ENCODE measurements at regions not wholly inside any gene's neighbourhood (a gene's known extent, or its start where the extent isn't known, plus 50 kb on each side); places are given as distances from the start of the nearest gene placed in this dataset.

DNA sequence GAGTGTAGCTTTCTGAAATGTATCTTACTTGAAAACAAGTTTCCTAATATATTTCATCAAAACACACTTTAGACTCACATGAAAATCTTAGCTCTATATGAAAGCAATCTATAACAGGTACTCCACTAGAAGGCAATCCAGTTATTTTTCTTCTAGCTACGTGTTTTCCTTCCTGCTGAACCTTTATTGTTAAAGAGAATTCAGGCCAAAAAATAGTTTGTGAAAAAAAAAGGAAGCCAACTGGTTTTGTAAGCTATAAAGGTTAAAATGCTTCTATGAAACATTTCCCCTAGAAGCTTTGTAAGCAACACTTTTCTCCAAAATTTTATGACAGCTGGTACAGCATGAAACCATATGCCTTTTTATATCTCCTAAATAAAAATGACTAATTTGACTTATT lies 304.7 kb upstream of the DIAPH2 start:
- no peak overlapping the region for H3K9ac ChIP-seq (ENCODE audit: insufficient read depth in 1 of 2, low read length in 2 of 2)
- 29% methylated on average over 1 of the region's 1 CpG for WGBS, 2 donors
- peaks cover 0 to 12% (median 10%) of the 10 kb centered on the region in 3 donors for H3K27me3 ChIP-seq (ENCODE audit: control insufficient read depth in 3 of 3, insufficient read depth in 3 of 3, low read length in 2 of 3)
- no peaks in the 10 kb centered on the region for H3K9me3 ChIP-seq (ENCODE audit: control insufficient read depth in 4 of 4, insufficient read depth in 3 of 4, low read length in 3 of 4)
- DNase-seq (no peak), ATAC-seq (ENCODE audit: insufficient read depth, low FRiP score) (no peak)
- peaks cover 0 to 5% (median 0%) of the 10 kb centered on the region in 5 donors for H3K4me1 ChIP-seq (ENCODE audit: control insufficient read depth in 5 of 5, insufficient read depth in 5 of 5, low read length in 5 of 5)
- H3K4me3 ChIP-seq, result no peak overlapping the region
- TF ChIP-seq, protein P1, sequence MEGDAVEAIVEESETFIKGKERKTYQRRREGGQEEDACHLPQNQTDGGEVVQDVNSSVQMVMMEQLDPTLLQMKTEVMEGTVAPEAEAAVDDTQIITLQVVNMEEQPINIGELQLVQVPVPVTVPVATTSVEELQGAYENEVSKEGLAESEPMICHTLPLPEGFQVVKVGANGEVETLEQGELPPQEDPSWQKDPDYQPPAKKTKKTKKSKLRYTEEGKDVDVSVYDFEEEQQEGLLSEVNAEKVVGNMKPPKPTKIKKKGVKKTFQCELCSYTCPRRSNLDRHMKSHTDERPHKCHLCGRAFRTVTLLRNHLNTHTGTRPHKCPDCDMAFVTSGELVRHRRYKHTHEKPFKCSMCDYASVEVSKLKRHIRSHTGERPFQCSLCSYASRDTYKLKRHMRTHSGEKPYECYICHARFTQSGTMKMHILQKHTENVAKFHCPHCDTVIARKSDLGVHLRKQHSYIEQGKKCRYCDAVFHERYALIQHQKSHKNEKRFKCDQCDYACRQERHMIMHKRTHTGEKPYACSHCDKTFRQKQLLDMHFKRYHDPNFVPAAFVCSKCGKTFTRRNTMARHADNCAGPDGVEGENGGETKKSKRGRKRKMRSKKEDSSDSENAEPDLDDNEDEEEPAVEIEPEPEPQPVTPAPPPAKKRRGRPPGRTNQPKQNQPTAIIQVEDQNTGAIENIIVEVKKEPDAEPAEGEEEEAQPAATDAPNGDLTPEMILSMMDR (IDR thresholded peaks at IDR 0.05; ENCODE audit: control extremely low read depth, extremely low read depth), result no peak
- no peak overlapping the region for H3K27ac ChIP-seq (ENCODE audit: low read depth in 1 of 2, low read length in 1 of 2)
- H3K36me3 ChIP-seq (ENCODE audit: control insufficient read depth in 4 of 4, insufficient read depth in 4 of 4, low read length in 4 of 4), result no peaks in the 10 kb centered on the region

DNA sequence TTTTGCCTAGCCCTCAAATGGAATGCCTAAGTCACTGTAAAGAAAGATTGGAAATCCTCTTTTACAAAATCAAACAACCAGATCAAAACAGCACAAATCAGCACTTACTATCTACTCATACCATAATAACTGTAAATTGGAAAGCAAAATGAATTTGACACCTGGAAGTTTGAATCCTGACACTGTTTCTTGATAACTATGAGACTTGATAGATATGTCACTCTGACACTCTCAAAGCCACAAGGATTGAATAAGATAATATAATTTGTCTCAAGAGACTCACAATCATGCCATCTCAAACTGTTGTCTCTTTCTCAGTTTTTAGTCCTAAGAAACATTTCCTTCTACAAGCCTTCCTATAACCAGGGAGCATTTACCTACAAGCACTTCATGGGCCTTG lies 302.6 kb upstream of the DIAPH2 start:
- TF ChIP-seq, protein P1 (IDR thresholded peaks at IDR 0.05; ENCODE audit: control extremely low read depth, extremely low read depth), result no peak
- Histone ChIP-seq H3K27me3 (ENCODE audit: control insufficient read depth in 3 of 3, insufficient read depth in 3 of 3, low read length in 2 of 3) (peaks cover 0 to 19% (median 14%) of the 10 kb centered on the region in 3 donors), H3K4me1 (ENCODE audit: control insufficient read depth in 5 of 5, insufficient read depth in 5 of 5, low read length in 5 of 5) (no peaks in the 10 kb centered on the region), H3K9me3 (ENCODE audit: control insufficient read depth in 4 of 4, insufficient read depth in 3 of 4, low read length in 3 of 4) (no peaks in the 10 kb centered on the region), H3K4me3 (no peak overlapping the region), H3K9ac (ENCODE audit: insufficient read depth in 1 of 2, low read length in 2 of 2) (no peak overlapping the region), H3K36me3 (ENCODE audit: control insufficient read depth in 4 of 4, insufficient read depth in 4 of 4, low read length in 4 of 4) (no peaks in the 10 kb centered on the region), H3K27ac (ENCODE audit: low read depth in 1 of 2, low read length in 1 of 2) (no peak overlapping the region)
- ATAC-seq (ENCODE audit: insufficient read depth, low FRiP score), result no peak
- DNase-seq, result no peak

DNA sequence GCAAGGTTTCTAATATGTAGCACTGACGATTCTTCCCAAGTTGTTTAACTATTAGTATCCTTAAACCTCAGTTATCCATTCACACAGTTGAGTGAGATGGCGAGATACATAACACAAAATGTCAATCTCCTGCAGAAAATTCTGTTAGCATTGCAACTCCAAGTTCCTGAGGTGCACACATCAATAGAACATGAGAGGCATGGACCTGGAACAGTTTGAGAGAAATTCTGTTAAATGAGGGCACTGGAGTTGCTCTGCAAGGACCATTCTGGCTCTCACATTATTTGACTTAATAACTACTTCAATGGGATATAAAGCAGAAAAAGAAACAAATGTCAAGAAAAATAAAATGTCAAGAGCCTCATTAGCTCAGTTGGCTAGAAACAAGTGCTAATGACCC lies 301.2 kb upstream of the DIAPH2 start:
- no peaks in the 10 kb centered on the region for H3K4me1 ChIP-seq (ENCODE audit: control insufficient read depth in 5 of 5, insufficient read depth in 5 of 5, low read length in 5 of 5)
- 52 to 89% methylated on average over 2 of the region's 2 CpGs for WGBS, 2 donors
- H3K9ac ChIP-seq (ENCODE audit: insufficient read depth in 1 of 2, low read length in 2 of 2), result no peak overlapping the region
- no peak overlapping the region for H3K27ac ChIP-seq (ENCODE audit: low read depth in 1 of 2, low read length in 1 of 2)
- TF ChIP-seq, protein P1 (IDR thresholded peaks at IDR 0.05; ENCODE audit: control extremely low read depth, extremely low read depth), result no peak
- no peaks in the 10 kb centered on the region for H3K36me3 ChIP-seq (ENCODE audit: control insufficient read depth in 4 of 4, insufficient read depth in 4 of 4, low read length in 4 of 4)
- DNase-seq (no peak), ATAC-seq (ENCODE audit: insufficient read depth, low FRiP score) (peak; percentile 64)
- peaks cover 0 to 16% (median 12%) of the 10 kb centered on the region in 3 donors for H3K27me3 ChIP-seq (ENCODE audit: control insufficient read depth in 3 of 3, insufficient read depth in 3 of 3, low read length in 2 of 3)
- no peak overlapping the region for H3K4me3 ChIP-seq
- H3K9me3 ChIP-seq (ENCODE audit: control insufficient read depth in 4 of 4, insufficient read depth in 3 of 4, low read length in 3 of 4), result no peaks in the 10 kb centered on the region

DNA sequence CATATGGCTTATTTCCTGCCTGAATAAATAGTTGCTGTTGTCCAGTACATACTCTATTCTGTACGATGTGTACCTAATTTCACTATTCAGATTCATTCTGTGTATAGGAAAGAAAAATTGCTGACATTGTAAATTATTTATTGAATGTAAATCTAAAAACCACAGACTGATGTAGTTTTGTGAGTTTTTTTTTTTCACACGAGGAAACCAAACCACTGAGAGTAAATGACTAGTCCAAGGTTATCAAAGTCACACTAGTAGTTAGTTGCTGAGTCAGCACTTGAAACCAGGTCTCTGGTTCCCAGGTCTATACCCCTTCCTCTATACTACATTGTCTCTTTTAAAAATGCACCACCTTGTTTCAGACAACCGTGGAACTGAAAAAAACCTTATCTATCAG lies 298.3 kb upstream of the DIAPH2 start:
- no peak for DNase-seq
- 58 to 77% methylated on average over 3 of the region's 3 CpGs for WGBS, 2 donors
- Histone ChIP-seq H3K27me3 (ENCODE audit: control insufficient read depth in 3 of 3, insufficient read depth in 3 of 3, low read length in 2 of 3) (peaks cover 0 to 21% (median 10%) of the 10 kb centered on the region in 3 donors), H3K9ac (ENCODE audit: insufficient read depth in 1 of 2, low read length in 2 of 2) (no peak overlapping the region), H3K27ac (ENCODE audit: low read depth in 1 of 2, low read length in 1 of 2) (no peak overlapping the region), H3K4me1 (ENCODE audit: control insufficient read depth in 5 of 5, insufficient read depth in 5 of 5, low read length in 5 of 5) (no peaks in the 10 kb centered on the region), H3K9me3 (ENCODE audit: control insufficient read depth in 4 of 4, insufficient read depth in 3 of 4, low read length in 3 of 4) (no peaks in the 10 kb centered on the region), H3K36me3 (ENCODE audit: control insufficient read depth in 4 of 4, insufficient read depth in 4 of 4, low read length in 4 of 4) (no peaks in the 10 kb centered on the region), H3K4me3 (no peak overlapping the region)
- ATAC-seq (ENCODE audit: insufficient read depth, low FRiP score), result no peak
- TF ChIP-seq, protein P1 (IDR thresholded peaks at IDR 0.05; ENCODE audit: control extremely low read depth, extremely low read depth), result no peak

Measured in lung (tissue), 11 donors.